ENCODE measurements at regions not wholly inside any gene's neighbourhood (a gene's known extent, or its start where the extent isn't known, plus 50 kb on each side); places are given as distances from the start of the nearest gene placed in this dataset.

- no peak for DNase-seq
Observed at GRCh38 chr14:86858591-86858990, 1134.4 kb downstream of the GALC start.

DNA sequence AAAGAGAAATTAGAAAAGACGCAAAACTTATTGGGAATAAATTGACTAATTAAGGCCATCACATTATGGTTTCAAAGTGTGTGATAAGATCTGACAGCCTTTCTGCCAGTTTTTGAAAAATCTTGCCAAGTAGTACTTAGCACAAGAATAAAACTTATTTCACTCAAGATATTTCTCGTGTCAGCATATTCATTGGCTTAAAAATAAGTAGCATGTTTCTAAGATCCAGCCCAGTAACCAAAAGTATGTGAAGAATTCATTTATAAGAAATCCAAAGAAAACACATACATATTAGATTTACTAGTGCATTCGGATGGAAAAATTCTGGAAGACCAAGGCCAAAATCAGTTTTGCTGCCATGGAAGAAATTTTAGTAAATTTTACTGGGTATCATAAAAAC, 1135.0 kb downstream of the GALC start:
- DNase-seq, result no peak

GRCh38 chr14:86852530-86852929, 1140.5 kb downstream of the GALC start:
- no peak for DNase-seq

- DNase-seq, result no peak
Observed at GRCh38 chr14:86847140-86847539, 1145.8 kb downstream of the GALC start.

GRCh38 chr14:86838363-86838762, 1154.6 kb downstream of the GALC start:
- no peak for DNase-seq

DNA sequence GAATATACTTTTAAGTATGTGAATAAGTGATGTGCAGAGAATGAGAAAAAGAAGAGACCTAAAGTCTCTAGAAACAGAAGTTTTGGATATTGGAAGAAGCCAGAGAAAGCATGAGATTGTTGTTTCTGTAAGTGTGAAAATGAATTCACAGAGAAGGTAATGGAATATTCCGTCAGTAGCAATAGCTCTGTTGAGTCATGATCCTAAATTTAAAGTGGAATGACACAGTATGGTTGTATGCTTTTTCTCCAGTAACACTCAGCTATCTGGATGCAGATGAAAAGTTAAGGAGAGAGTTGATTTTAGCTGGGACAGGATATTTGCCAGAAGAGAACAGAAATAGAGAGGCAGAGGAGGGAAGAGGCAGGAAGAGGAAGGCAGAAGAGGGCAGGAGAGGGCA, 1166.3 kb downstream of the GALC start:
- DNase-seq, result no peak

DNA sequence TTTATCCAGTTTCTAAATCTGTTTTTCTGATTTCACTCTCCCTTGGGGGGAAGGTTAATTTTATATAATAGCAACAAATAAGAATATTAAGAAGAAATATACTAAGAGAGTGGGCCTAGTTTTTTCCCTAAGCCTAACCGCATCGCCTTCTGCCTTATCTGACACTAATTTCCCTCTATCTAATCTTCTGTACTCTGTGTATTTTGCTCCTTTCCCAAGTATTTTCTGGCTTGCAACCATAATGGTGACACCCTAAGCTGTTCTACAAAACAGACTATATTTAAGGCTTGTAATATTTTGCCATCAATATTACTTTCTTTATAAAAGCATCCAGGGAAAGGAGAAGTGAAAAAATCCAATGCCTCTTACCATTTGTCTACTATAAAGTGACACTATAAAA, 1168.8 kb downstream of the GALC start:
- DNase-seq, result no peak

GRCh38 chr14:86823581-86823980, 1169.4 kb downstream of the GALC start:
- DNase-seq, result no peak

- no peak for DNase-seq
Observed at GRCh38 chr14:86815341-86815740, 1177.6 kb downstream of the GALC start.

- DNase-seq, result no peak
Observed at GRCh38 chr14:86802726-86803125, 1190.3 kb downstream of the GALC start.

DNA sequence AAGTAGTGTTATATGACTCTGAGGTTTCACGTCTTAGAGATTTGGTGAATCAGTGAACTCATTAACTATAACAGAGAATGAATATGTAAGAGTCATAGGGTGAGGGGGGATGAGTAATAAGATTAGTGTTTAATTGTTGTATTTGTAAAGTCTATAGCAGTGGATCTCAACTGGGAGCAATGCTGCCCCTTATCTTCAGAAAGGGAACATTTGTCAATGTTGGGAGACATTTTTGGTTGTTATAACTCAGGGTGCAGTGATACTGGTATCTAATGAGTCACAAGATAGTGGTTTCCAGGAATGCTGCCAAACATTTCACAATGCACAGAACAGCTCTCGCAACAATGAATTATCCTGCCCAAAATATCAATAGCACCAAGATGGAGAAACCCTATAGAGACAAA, 1193.7 kb downstream of the GALC start:
- DNase-seq, result no peak

DNA sequence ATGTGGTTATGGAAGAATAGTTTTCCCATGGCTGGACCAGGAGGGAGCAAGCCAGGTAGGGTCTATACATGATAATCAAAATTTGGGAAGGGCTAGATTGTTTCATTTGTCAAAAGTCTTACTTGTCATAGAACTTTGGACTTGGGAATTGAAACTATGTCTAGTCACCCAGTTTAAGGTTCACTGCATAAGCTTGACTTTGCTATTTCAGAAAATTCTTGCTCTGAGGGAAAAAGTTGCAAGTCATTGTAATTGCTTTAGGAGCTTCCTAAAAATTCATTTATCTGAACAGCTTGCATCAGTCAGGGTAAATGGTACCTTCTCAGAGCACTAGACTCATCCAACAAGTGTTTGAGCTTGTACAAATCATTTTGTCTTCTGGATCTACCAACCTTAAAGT, 1194.7 kb downstream of the GALC start:
- DNase-seq, result no peak

DNA sequence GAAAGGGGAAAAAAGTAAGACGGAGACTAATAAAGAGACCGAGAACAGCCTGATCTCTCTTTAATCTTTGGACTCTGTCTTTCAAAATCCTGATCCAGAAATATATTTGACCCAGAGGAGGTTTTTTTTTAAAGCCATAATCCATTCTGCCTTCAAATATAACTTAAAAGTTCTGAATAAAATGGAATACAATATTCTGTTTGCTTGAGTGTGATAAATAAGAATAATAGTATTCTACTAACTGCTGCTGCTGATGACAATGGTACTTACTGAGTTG, 1196.0 kb downstream of the GALC start:
- DNase-seq, result no peak

DNA sequence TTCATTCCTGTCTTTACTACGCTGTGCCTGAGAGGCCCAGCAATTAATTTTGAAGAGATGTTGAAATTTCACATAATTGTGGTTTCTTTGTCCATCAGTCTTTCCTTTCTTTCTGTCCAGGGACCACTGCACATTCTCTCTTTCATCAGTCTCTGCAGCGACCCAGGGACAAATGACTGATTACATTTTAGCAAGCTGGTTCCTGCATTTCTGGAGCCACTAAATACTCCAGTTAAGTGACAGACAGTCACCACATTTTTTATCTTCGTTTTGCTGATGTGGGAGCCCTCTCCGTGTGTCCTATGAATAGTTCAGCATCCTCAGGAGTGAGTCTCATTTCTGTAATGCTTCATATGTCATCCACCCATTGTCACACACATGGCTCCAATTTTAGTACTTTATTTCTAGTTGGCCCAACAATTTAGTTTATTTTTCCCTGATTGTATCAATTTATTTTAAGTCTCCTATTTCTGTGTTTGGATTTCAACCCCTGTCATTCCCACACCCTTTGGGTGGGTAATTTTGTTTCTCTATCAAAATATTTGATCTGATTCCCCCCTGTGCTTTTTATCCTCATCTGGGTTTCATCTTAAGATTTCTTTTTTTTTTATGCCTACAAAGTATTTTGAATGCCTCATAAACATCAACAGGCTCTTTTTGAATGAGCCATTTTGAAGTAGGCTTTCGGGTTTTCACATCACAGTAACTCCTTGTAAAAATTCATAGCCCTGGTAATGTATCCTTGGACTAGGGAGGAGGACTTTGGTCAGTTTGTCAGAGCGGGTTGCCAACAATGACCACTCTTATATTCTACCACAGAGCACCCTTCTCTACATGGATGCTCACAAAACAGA, 1196.5 kb downstream of the GALC start:
- no peak for DNase-seq

DNA sequence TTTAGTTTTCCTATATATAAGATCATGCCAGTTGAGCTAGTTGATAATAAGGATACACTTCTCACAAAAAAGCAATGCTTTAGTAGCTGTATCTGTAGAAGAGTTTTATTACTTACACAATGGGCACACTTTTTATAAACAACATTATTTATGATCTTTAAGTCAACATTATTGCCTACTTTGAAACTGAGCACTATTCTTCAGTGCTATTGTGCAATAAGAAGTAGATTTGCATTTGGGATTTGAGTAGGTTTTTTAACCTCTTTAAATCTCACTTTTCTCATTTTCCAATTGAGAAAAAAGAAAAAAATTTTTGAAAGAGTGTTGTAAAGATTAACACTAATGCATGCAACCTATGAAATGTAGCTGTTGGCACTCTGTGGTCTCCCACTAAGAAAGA, 1198.3 kb downstream of the GALC start:
- DNase-seq, result no peak

- DNase-seq, result no peak
Observed at GRCh38 chr14:86790408-86791364, 1202.3 kb downstream of the GALC start.

DNA sequence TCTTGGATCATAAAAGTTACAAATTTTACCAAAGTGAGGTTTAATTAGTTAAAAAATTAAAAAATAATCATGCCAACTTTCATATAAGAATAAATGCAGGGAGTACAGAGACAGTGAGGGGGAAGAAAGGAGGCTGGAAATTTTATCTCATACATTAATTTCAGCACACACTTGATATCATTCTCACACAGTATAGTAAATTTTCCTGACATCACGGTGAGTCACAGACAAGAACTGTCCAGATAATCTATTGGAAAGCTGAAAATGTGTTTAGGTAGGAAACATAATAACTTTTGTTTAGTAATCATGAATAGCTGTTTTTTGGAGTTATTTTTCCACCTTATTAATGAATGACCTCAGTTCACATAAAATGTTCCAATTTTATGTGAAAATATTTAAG, 1204.8 kb downstream of the GALC start:
- DNase-seq, result no peak

DNA sequence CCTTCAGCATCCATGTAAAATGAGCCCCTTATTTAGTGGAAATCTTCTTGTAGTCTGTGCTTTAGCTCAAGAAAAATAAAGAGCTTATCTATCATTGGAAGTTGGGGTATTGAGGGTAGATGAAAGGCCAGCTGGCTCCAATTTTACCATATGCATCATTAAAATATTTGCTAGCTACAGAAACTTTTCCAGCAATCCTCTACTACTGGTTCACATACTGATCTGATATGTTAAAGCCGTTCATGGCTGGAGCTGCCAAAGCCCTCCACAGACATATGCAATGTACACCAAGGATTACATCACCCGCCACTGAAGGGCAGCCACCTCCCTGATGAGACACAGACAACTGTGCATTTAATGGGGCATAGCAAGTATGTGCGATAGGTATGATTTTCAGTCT, 1205.3 kb downstream of the GALC start:
- no peak for DNase-seq

DNA sequence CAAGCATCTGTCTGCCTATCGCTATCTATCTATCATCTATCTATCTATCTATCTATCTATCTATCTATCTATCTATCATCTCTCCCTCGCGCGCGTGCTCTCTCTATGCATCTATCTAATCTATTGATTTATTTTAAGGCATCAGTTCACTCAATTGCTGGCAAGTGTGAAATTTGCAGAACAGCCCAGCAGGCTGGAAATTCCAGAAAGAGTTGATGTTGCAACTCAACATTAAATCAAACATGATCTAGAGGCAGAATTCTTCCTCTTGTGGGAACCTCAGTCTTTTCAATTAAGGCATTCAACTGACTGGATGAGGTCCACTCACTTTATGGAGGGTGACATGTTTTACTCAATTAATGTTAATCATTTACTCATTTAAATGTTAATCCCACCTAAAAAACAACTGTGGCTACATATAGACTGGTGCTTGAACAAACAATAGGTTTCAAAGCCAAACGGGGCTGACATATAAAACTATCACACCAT, 1210.8 kb downstream of the GALC start:
- DNase-seq, result no peak

DNA sequence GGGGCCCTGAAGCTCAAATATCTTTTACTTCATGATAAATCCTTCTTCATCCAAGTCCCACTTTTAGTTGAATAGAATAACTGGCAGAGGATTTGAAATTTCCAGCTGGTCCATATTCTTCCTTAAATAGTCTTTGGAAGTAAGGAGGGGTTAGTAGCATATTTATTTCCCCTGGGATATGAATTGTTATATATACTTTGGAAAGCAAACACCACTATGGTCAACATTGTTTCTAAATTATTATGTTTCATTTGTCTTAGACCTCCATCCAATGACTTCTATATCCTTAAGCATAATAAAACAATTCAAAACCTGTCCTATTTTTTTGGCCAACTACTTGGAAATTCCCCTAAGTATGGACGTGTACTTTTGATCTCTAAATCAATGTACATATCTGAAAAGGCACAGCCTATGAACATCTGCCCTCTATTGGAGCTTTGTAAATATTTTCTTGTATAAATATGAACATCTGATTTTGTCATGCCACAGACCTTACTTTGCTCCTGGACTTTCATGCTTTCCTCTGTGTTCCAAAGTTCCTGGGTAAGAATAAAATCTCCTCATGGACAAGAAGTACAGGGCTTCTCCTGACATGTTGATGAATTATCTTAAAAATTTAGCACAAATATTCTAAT, 1212.0 kb downstream of the GALC start:
- no peak for DNase-seq

DNA sequence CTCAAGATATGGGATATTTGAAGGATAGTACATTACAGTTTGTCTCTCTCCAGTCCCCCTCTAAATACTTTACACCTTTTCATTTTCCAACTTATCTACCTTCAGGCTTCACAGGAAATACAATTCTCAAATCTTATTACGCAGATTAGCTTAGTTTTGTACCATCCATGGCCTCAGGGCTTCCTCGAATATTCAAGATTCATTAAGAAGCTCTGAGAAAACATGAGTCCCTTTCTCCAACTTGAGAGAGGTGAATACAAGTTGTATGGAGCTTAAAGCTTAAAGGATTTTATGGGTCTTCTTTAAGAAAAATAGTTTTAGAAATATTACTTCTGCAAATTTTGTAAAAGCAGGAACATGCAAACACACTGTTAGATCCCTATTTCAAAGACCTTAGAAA, 1212.5 kb downstream of the GALC start:
- DNase-seq, result no peak

DNA sequence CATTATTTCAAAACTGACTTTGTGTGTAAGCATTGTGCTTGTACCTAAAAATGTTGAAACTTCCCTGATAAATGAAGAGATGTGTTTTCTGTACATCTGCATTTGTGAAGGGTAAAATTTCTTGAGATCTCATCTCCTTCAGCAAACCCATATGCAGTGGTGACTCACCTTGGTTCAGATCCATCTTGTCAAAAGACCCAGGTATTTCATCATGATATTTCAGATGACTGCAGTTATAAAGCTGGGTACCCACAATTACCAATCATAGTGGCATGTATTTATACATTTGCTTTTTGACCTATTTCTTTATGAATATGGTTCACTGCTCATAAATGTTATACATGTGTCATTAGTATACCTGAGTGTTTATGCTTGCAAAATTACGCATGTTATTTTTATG, 1213.6 kb downstream of the GALC start:
- DNase-seq, result no peak

- DNase-seq, result no peak
Observed at GRCh38 chr14:86777963-86778602, 1214.9 kb downstream of the GALC start.
